ENCODE measurements at regions not wholly inside any gene's neighbourhood (a gene's known extent, or its start where the extent isn't known, plus 50 kb on each side); places are given as distances from the start of the nearest gene placed in this dataset.

GRCh38 chr1:90114521-90115141, 119.7 kb downstream of the ZNF326 start:
- no peaks in the 10 kb centered on the region for H3K9me3 ChIP-seq (ENCODE audit: low read depth)
- H2AFZ ChIP-seq: no peak overlapping the region
- H3K27ac ChIP-seq: no peak overlapping the region
- H3K4me3 ChIP-seq: no peak overlapping the region
- DNase-seq (ENCODE audit: low spot score): peak; percentile 74
- WGBS (ENCODE audit: low lambda C conversion rate, missing lambda C conversion rate): 21% methylated on average over 3 of the region's 3 CpGs
- H3K4me2 ChIP-seq: no peak overlapping the region
- H3K4me1 ChIP-seq (ENCODE audit: insufficient read depth): no peaks in the 10 kb centered on the region
- H3K27me3 ChIP-seq: peaks cover 21% of the 10 kb centered on the region
- H3K9me2 ChIP-seq (replicated peaks; ENCODE audit: insufficient read depth): no peaks in the 10 kb centered on the region
- TF ChIP-seq EZH2phosphoT487 (IDR thresholded peaks at IDR 0.05; ENCODE audit: low read depth, severe bottlenecking, unreplicated experiment) (no peak), CTCF (IDR thresholded peaks at IDR 0.05; ENCODE audit: poor library complexity) (peak; percentile 85), EZH2 (IDR thresholded peaks at IDR 0.05; ENCODE audit: borderline replicate concordance) (no peak)
- no peaks in the 10 kb centered on the region for H3K79me2 ChIP-seq
- H4K20me1 ChIP-seq (ENCODE audit: insufficient read depth, poor library complexity, severe bottlenecking): no peaks in the 10 kb centered on the region
- no peaks in the 10 kb centered on the region for H3K36me3 ChIP-seq (replicated peaks; ENCODE audit: insufficient read depth, low read depth)

- no peak overlapping the region for H2AFZ ChIP-seq
- no peaks in the 10 kb centered on the region for H3K36me3 ChIP-seq (replicated peaks; ENCODE audit: insufficient read depth, low read depth)
- no peak for DNase-seq (ENCODE audit: low spot score)
Measured at GRCh38 chr1:90107990-90108389, 113.1 kb downstream of the ZNF326 start.

GRCh38 chr1:90106311-90106710, 111.4 kb downstream of the ZNF326 start:
- WGBS (ENCODE audit: low lambda C conversion rate, missing lambda C conversion rate): 62% methylated on average over 4 of the region's 4 CpGs
- Histone ChIP-seq H3K27me3 (peaks cover 20% of the 10 kb centered on the region), H3K4me2 (no peak overlapping the region), H2AFZ (no peak overlapping the region), H3K9me2 (replicated peaks; ENCODE audit: insufficient read depth) (no peaks in the 10 kb centered on the region), H3K9me3 (ENCODE audit: low read depth) (no peaks in the 10 kb centered on the region), H3K27ac (no peak overlapping the region), H3K79me2 (no peaks in the 10 kb centered on the region), H3K4me3 (no peak overlapping the region), H3K36me3 (replicated peaks; ENCODE audit: insufficient read depth, low read depth) (no peaks in the 10 kb centered on the region), H3K4me1 (ENCODE audit: insufficient read depth) (no peaks in the 10 kb centered on the region), H4K20me1 (ENCODE audit: insufficient read depth, poor library complexity, severe bottlenecking) (no peaks in the 10 kb centered on the region)
- TF ChIP-seq EZH2phosphoT487 (IDR thresholded peaks at IDR 0.05; ENCODE audit: low read depth, severe bottlenecking, unreplicated experiment) (no peak), CTCF (IDR thresholded peaks at IDR 0.05; ENCODE audit: poor library complexity) (no peak), EZH2 (IDR thresholded peaks at IDR 0.05; ENCODE audit: borderline replicate concordance) (no peak)
- DNase-seq (ENCODE audit: low spot score): no peak

More at GRCh38 chr1:90107990-90108389, 113.1 kb downstream of the ZNF326 start:
- no peaks in the 10 kb centered on the region for H3K9me3 ChIP-seq (ENCODE audit: low read depth)
- H3K4me2 ChIP-seq: no peak overlapping the region
- no peak overlapping the region for H3K4me3 ChIP-seq
- TF ChIP-seq EZH2phosphoT487 (IDR thresholded peaks at IDR 0.05; ENCODE audit: low read depth, severe bottlenecking, unreplicated experiment) (no peak), EZH2 (IDR thresholded peaks at IDR 0.05; ENCODE audit: borderline replicate concordance) (no peak), CTCF (IDR thresholded peaks at IDR 0.05; ENCODE audit: poor library complexity) (no peak)
- H3K4me1 ChIP-seq (ENCODE audit: insufficient read depth): no peaks in the 10 kb centered on the region
- no peak overlapping the region for H3K27ac ChIP-seq
- 55% methylated on average over 2 of the region's 2 CpGs for WGBS (ENCODE audit: low lambda C conversion rate, missing lambda C conversion rate)
- no peaks in the 10 kb centered on the region for H4K20me1 ChIP-seq (ENCODE audit: insufficient read depth, poor library complexity, severe bottlenecking)
- no peaks in the 10 kb centered on the region for H3K79me2 ChIP-seq
- no peaks in the 10 kb centered on the region for H3K9me2 ChIP-seq (replicated peaks; ENCODE audit: insufficient read depth)
- peaks cover 20% of the 10 kb centered on the region for H3K27me3 ChIP-seq
